ENCODE measurements at regions not wholly inside any gene's neighbourhood (a gene's known extent, or its start where the extent isn't known, plus 50 kb on each side); places are given as distances from the start of the nearest gene placed in this dataset.

GRCh38 chr5:81914696-81915095 is 57.1 kb upstream of the ATG10 start:
- no peak overlapping the region for H3K4me3 ChIP-seq (ENCODE audit: low read depth, low read length)
- TF ChIP-seq CTCF (IDR thresholded peaks at IDR 0.05; ENCODE audit: low read depth, low read length, missing control alignments), result no peak
- DNase-seq (ENCODE audit: low read depth), result no peak
- in situ Hi-C loops (cut with HindIII; ENCODE audit: low sequenced_read_pairs), result no loop called here

- no peak for TF ChIP-seq CTCF (IDR thresholded peaks at IDR 0.05; ENCODE audit: low read depth, low read length, missing control alignments)
- in situ Hi-C loops (cut with HindIII; ENCODE audit: low sequenced_read_pairs), result no loop called here
- no peak for DNase-seq (ENCODE audit: low read depth)
- no peak overlapping the region for H3K4me3 ChIP-seq (ENCODE audit: low read depth, low read length)
Observed at GRCh38 chr5:81912933-81913332, 58.9 kb upstream of the ATG10 start.

GRCh38 chr5:81909677-81910076 is 62.1 kb upstream of the ATG10 start:
- in situ Hi-C loops (cut with HindIII; ENCODE audit: low sequenced_read_pairs), result no loop called here
- no peak for DNase-seq (ENCODE audit: low read depth)
- no peak for TF ChIP-seq CTCF (IDR thresholded peaks at IDR 0.05; ENCODE audit: low read depth, low read length, missing control alignments)
- no peak overlapping the region for H3K4me3 ChIP-seq (ENCODE audit: low read depth, low read length)

GRCh38 chr5:81908771-81909170 is 63.1 kb upstream of the ATG10 start:
- no peak for DNase-seq (ENCODE audit: low read depth)
- H3K4me3 ChIP-seq (ENCODE audit: low read depth, low read length), result no peak overlapping the region
- in situ Hi-C loops (cut with HindIII; ENCODE audit: low sequenced_read_pairs), result no loop called here
- TF ChIP-seq CTCF (IDR thresholded peaks at IDR 0.05; ENCODE audit: low read depth, low read length, missing control alignments), result no peak

- TF ChIP-seq CTCF (IDR thresholded peaks at IDR 0.05; ENCODE audit: low read depth, low read length, missing control alignments), result no peak
- H3K4me3 ChIP-seq (ENCODE audit: low read depth, low read length), result no peak overlapping the region
- in situ Hi-C loops (cut with HindIII; ENCODE audit: low sequenced_read_pairs), result no loop called here
- no peak for DNase-seq (ENCODE audit: low read depth)
Observed at GRCh38 chr5:81908044-81908443, 63.8 kb upstream of the ATG10 start.

GRCh38 chr5:81907012-81907635 is 64.7 kb upstream of the ATG10 start:
- H3K4me3 ChIP-seq (ENCODE audit: low read depth, low read length), result no peak overlapping the region
- in situ Hi-C loops (cut with HindIII; ENCODE audit: low sequenced_read_pairs), result no loop called here
- TF ChIP-seq CTCF (IDR thresholded peaks at IDR 0.05; ENCODE audit: low read depth, low read length, missing control alignments), result no peak
- DNase-seq (ENCODE audit: low read depth), result no peak

Data from astrocyte of the cerebellum (primary cell).